ENCODE measurements at regions not wholly inside any gene's neighbourhood (a gene's known extent, or its start where the extent isn't known, plus 50 kb on each side); places are given as distances from the start of the nearest gene placed in this dataset.

- DNase-seq: no peak
These were observed 408.7 kb upstream of the PKN2 start for GRCh38 chr1:88275259-88275862.

GRCh38 chr1:88276163-88276562, 407.9 kb upstream of the PKN2 start:
- DNase-seq: no peak

GRCh38 chr1:88284066-88284465, 400.0 kb upstream of the PKN2 start:
- no peak for DNase-seq

- DNase-seq: no peak
These were observed 399.3 kb upstream of the PKN2 start for GRCh38 chr1:88284666-88285366.

GRCh38 chr1:88286716-88287115, 397.4 kb upstream of the PKN2 start:
- DNase-seq: no peak

GRCh38 chr1:88288571-88288970, 395.5 kb upstream of the PKN2 start:
- DNase-seq: no peak

GRCh38 chr1:88289401-88290102, 394.5 kb upstream of the PKN2 start:
- DNase-seq: no peak

- DNase-seq: no peak
These were observed 392.3 kb upstream of the PKN2 start for GRCh38 chr1:88291611-88292354.

- no peak for DNase-seq
These were observed 390.3 kb upstream of the PKN2 start for GRCh38 chr1:88293691-88294190.

- no peak for DNase-seq
These were observed 387.8 kb upstream of the PKN2 start for GRCh38 chr1:88296227-88296626.

GRCh38 chr1:88296642-88297041, 387.4 kb upstream of the PKN2 start:
- DNase-seq: no peak

GRCh38 chr1:88298506-88298905, 385.6 kb upstream of the PKN2 start:
- no peak for DNase-seq

GRCh38 chr1:88300752-88301263, 383.3 kb upstream of the PKN2 start:
- DNase-seq: no peak

GRCh38 chr1:88302843-88303486, 381.1 kb upstream of the PKN2 start:
- DNase-seq: no peak

GRCh38 chr1:88311265-88311664, 372.8 kb upstream of the PKN2 start:
- no peak for DNase-seq

GRCh38 chr1:88311907-88312306, 372.2 kb upstream of the PKN2 start:
- no peak for DNase-seq

- no peak for DNase-seq
These were observed 366.7 kb upstream of the PKN2 start for GRCh38 chr1:88317396-88317795.

- no peak for DNase-seq
These were observed 365.3 kb upstream of the PKN2 start for GRCh38 chr1:88318740-88319139.

- DNase-seq: no peak
These were observed 363.8 kb upstream of the PKN2 start for GRCh38 chr1:88320291-88320690.

GRCh38 chr1:88321706-88322105, 362.4 kb upstream of the PKN2 start:
- no peak for DNase-seq

GRCh38 chr1:88324899-88325298, 359.2 kb upstream of the PKN2 start:
- no peak for DNase-seq

Measured in DMS153 (cell line).